Skin epidermis (tissue), 12 donors: ENCODE measurements at regions not wholly inside any gene's neighbourhood (a gene's known extent, or its start where the extent isn't known, plus 50 kb on each side); places are given as distances from the start of the nearest gene placed in this dataset.

Experiments used
- H3K27ac ChIP-seq, 21 experiments: fragments of 200-600 bp; sonication (generic) in 11 of 21; one replicate each; pipeline ENCODE4 v1.5.0; 2020; ENCODE audit warnings: mild to moderate bottlenecking in 3 of 21, inconsistent platforms in 2 of 21, moderate library complexity in 2 of 21
- H3K4me3 ChIP-seq, 7 experiments: fragments of 200-600 bp; sonication (generic) in 2 of 7; one replicate each; pipeline ENCODE4 v1.5.0; 2020; ENCODE audit warnings: inconsistent platforms in 2 of 7, mild to moderate bottlenecking in 2 of 7, moderate library complexity in 1 of 7

- H3K4me3 ChIP-seq, result no peak overlapping the region
- H3K27ac ChIP-seq, result no peak overlapping the region
These were observed 377.4 kb downstream of the HTR7 start for GRCh38 chr10:90480466-90480865.

GRCh38 chr10:90481326-90481923 lies 376.4 kb downstream of the HTR7 start:
- H3K4me3 ChIP-seq, result no peak overlapping the region
- no peak overlapping the region for H3K27ac ChIP-seq

GRCh38 chr10:90484518-90484917 lies 373.3 kb downstream of the HTR7 start:
- Histone ChIP-seq H3K27ac (no peak overlapping the region), H3K4me3 (no peak overlapping the region)

GRCh38 chr10:90494183-90494582 lies 363.7 kb downstream of the HTR7 start:
- Histone ChIP-seq H3K27ac (no peak overlapping the region), H3K4me3 (no peak overlapping the region)

GRCh38 chr10:90504172-90504571 lies 353.7 kb downstream of the HTR7 start:
- Histone ChIP-seq H3K27ac (no peak overlapping the region), H3K4me3 (no peak overlapping the region)

GRCh38 chr10:90526721-90527120 lies 331.1 kb downstream of the HTR7 start:
- H3K27ac ChIP-seq, result no peak overlapping the region

GRCh38 chr10:90530521-90530920 lies 327.3 kb downstream of the HTR7 start:
- no peak overlapping the region for H3K27ac ChIP-seq

More at GRCh38 chr10:90526721-90527120, 331.1 kb downstream of the HTR7 start:
- H3K4me3 ChIP-seq, result no peak overlapping the region

GRCh38 chr10:90557385-90557784 lies 300.5 kb downstream of the HTR7 start:
- H3K4me3 ChIP-seq, result no peak overlapping the region

More at GRCh38 chr10:90530521-90530920, 327.3 kb downstream of the HTR7 start:
- no peak overlapping the region for H3K4me3 ChIP-seq

GRCh38 chr10:90560331-90560730 lies 297.5 kb downstream of the HTR7 start:
- H3K4me3 ChIP-seq, result no peak overlapping the region
- no peak overlapping the region for H3K27ac ChIP-seq

More at GRCh38 chr10:90557385-90557784, 300.5 kb downstream of the HTR7 start:
- H3K27ac ChIP-seq, result no peak overlapping the region

- Histone ChIP-seq H3K27ac (no peak overlapping the region), H3K4me3 (no peak overlapping the region)
These were observed 296.2 kb downstream of the HTR7 start for GRCh38 chr10:90561666-90562065.

- no peak overlapping the region for H3K27ac ChIP-seq
- no peak overlapping the region for H3K4me3 ChIP-seq
These were observed 286.2 kb downstream of the HTR7 start for GRCh38 chr10:90571481-90572258.

GRCh38 chr10:90575125-90575524 lies 282.7 kb downstream of the HTR7 start:
- Histone ChIP-seq H3K27ac (no peak overlapping the region), H3K4me3 (no peak overlapping the region)

GRCh38 chr10:90577569-90577968 lies 280.3 kb downstream of the HTR7 start:
- no peak overlapping the region for H3K4me3 ChIP-seq
- no peak overlapping the region for H3K27ac ChIP-seq

- Histone ChIP-seq H3K27ac (no peak overlapping the region), H3K4me3 (no peak overlapping the region)
These were observed 278.1 kb downstream of the HTR7 start for GRCh38 chr10:90579602-90580242.

GRCh38 chr10:90583416-90583815 lies 274.4 kb downstream of the HTR7 start:
- H3K4me3 ChIP-seq, result no peak overlapping the region
- H3K27ac ChIP-seq, result no peak overlapping the region

- H3K27ac ChIP-seq, result no peak overlapping the region
- no peak overlapping the region for H3K4me3 ChIP-seq
These were observed 270.8 kb downstream of the HTR7 start for GRCh38 chr10:90587081-90587491.

GRCh38 chr10:90587561-90587960 lies 270.3 kb downstream of the HTR7 start:
- no peak overlapping the region for H3K4me3 ChIP-seq
- no peak overlapping the region for H3K27ac ChIP-seq

- Histone ChIP-seq H3K4me3 (no peak overlapping the region), H3K27ac (no peak overlapping the region)
These were observed 269.6 kb downstream of the HTR7 start for GRCh38 chr10:90588222-90588621.

- Histone ChIP-seq H3K4me3 (no peak overlapping the region), H3K27ac (no peak overlapping the region)
These were observed 268.0 kb downstream of the HTR7 start for GRCh38 chr10:90589825-90590224.

- Histone ChIP-seq H3K27ac (no peak overlapping the region), H3K4me3 (no peak overlapping the region)
These were observed 266.2 kb downstream of the HTR7 start for GRCh38 chr10:90591629-90592028.
